GM19372 (cell line): ENCODE measurements at regions not wholly inside any gene's neighbourhood (a gene's known extent, or its start where the extent isn't known, plus 50 kb on each side); places are given as distances from the start of the nearest gene placed in this dataset.
"Not testable (repeated sequence)": the region's sequence is repeated elsewhere in the genome, so short reads cannot be mapped to it uniquely, and the experiment has no call there.

Source experiments
- ATAC-seq: cut with Tn5 transposase; IDR thresholded peaks from one replicate; pipeline ENCODE4 v1.9.1; 2021; ENCODE audit warnings: mild to moderate bottlenecking, low read depth, moderate library complexity; ENCODE audit not compliant: unreplicated experiment

DNA sequence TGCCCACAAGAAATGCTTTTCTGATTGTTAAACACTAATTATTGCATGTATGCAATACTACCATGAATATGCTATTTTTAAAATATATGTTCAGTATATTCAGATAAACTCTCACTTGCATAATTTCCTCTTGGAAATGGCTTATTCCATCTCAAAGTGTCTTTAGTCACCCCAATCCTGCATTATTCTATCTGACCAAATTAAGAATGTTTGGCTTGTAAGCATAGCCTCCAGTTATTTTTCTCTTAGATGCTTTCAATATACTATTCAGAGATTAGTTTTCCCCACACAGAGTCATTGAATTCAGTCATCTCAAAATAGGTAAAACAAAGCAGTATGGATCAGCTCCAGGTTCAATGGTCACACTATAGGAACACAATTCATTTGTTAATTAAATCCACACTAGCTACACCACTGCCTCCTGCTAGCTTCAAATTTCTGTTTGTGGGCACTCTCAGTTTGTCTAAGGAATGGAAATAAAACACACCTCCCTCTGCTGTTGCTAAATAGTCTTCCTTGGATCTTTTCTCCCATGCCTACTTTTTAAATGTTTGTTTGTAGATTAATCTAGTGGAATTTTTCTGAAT is 134.6 kb upstream of the TBCA start:
- ATAC-seq = no peak

DNA sequence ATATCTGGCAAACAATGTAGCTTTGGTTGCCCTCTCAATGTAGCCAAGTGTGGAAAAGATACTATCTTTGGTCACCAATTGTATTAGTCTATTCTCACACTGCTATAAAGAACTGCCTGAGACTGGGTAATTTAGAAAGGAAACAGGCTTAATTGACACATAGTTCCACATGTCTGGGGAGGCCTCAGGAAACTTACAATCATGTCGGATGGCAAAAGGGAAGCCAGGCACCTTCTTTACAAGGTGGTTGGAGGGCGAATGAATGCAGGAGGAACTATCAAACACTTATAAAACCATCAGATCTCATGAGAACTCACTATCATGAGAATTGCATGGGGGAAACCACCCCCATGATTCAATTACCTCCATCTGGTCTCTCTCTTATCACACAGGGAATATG is 133.1 kb upstream of the TBCA start:
- ATAC-seq = no peak

DNA sequence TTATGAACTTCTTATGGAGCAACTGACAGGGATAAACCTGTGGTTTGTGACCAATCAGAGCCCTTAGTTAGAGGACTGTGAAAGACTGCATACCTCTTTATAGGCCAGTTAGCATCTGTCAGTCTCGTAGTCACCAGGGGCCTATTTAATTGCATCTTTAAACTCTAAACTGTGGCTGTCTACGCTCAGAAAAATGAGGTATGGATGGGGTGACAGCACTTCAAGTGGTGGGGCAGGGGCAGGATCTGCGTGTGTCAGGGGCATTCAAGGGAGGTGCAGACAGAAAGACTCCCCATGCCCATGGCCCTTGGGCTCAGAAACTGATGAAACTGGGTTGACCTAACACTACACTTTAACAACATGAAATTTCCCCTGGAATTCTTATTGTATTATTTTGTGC is 132.6 kb upstream of the TBCA start:
- ATAC-seq = no peak

DNA sequence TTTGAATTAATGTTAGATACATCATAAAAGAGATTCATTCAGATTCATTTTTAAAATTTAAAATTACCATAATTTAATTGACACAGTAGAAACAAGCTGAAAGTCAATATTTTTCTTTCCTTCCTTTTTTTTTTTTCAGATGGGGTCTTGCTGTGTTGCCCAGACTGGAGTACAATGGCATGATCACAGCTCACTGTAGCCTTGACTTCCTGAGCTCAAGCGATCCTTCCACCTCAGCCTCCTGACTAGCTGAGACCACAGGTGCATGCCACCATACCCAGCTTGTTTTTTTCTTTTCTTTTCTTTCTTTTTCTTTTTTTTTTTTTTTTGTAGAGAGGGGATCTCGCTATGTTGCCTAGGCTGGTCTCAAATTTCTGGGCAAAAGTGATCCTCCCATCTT is 131.6 kb upstream of the TBCA start:
- ATAC-seq = no peak

DNA sequence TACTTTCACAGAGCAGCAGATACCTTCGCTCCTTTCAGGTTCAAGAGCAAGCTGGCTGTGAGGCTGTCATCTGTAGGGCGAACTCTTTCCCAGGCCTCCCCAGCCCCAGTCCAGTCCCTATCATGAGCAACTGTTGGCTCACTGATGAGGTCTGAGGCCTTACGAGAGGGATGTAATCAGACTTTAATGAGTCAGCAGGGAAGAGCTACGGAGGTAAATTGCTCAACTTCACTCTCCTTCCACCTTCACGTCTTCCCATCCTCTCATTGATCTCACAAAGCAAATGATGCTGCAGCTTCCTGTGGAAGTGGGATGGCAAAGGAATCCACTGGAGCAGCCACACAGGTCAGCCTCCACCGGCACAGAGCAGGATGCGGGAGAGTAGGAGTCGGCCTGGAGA is 130.7 kb upstream of the TBCA start:
- ATAC-seq = no peak

DNA sequence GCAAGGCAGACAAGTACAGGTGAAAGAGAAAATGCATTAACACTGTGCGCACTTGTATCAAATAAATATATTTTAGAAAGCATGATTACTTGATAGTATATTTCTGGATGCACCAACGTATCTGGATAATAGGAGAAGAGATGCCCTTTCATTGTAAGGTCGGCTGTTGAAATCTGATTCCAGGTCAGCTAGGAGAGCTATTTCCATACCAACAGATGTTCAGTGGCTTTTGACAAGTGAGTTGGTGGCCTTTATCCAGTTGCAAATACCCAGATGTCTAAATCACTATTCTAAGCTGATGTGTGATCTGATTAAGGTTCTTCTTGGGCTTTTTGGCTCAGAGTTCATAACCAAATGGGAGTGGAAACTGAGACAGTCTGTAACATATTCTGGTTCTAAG is 128.2 kb upstream of the TBCA start:
- no peak for ATAC-seq

DNA sequence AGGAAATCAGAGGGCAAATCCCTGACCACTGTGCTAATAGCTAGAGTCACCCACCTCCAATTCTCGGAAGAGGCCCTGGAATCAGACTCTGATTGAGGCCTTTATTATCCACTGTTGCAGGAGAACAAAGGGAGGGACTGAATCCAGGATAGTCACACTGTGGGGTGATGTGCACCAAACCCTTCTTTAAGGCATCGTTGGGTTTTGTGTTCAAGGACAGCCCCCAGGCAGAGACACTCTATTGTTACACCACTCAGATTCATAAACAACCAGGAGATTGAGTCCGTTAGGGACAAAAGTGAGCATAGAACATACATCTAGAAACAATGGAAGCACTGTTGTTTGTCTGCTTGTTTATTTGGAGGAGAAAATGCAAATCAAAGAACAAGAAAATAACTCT is 124.6 kb upstream of the TBCA start:
- ATAC-seq = no peak

DNA sequence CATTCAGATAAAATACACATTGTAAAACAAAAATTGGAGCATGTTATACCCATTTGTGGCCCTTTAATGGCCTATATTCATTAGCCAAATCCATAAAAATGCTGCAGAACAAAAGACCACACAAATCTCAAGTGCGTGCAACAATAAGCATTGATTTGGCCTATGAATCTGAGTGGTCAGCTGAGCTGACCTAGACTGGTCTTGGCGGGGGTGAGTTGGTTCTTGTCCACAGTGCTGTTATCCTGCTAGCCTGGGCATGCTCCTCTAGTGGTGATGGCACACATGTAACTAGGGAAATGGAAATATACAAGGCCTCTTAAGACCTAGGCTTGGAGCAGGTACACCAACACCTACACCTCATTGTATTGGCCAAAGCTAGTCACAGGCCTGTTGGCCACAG is 122.2 kb upstream of the TBCA start:
- no peak for ATAC-seq

DNA sequence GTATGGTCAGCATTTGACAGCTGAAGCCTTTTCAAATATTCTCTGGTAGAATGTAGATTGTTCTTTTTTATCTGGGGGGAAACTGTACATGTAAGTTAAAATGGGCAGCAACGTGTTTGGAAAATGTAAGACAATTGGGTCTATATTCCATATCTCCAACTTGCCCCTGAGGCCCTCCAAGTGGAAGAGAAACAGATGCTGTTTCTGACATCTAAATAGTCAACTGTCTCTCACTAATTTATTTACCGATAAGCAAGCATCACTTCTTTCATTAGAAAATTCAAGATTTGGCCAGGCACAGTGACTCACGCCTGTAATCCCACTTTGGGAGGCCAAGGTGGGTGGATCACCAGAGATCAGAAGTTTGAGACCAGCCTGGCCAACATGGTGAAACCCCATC is 120.2 kb upstream of the TBCA start:
- no peak for ATAC-seq

DNA sequence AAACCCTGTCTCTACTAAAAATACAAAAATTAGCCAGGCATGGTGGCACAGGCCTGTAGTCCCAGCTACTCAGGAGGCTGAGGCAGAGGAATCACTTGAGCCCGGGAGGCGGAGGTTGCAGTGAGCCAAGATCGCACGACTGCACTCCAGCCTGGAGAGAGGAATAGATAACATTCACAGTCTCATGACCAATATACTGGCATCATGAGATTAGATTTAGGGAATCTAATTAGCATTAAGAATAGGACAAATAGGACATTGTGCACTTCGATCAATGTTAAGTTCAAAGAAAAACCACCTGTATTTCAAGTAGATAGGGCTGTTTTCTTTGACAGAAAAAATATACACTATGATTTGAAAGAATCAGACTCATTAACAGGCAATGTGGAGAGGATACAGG is 118.0 kb upstream of the TBCA start:
- not testable (repeated sequence) for ATAC-seq

DNA sequence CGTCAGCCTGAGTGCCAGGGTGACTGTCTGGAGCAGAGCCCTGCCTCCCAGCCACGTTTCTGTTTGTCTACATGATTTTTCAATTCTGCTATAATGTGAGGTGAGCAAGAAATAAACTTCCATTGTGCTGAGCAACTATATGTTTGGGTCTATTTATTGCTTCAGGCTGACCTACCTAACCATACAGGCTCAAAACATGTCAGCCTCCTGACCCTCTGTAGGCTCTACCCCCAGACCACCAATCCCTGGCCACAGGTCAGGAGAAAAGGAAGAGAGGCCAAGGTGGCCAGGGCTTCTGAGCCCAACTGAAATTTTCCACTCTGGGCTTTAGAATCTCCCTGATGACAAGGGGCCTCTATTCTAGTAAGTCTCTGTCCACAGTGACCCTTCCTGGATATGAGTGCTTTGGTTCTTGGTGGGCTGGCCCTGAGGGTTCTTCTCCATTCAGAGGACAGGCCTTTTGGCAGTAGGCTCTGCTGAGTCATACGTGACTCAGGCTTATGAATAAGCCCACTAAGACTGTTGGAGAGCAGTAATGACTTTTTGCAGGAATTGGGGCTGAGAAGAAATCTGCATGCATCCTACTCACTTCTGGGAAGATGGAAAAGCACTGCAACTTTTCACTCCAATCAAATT is 117.2 kb upstream of the TBCA start:
- ATAC-seq = no peak

DNA sequence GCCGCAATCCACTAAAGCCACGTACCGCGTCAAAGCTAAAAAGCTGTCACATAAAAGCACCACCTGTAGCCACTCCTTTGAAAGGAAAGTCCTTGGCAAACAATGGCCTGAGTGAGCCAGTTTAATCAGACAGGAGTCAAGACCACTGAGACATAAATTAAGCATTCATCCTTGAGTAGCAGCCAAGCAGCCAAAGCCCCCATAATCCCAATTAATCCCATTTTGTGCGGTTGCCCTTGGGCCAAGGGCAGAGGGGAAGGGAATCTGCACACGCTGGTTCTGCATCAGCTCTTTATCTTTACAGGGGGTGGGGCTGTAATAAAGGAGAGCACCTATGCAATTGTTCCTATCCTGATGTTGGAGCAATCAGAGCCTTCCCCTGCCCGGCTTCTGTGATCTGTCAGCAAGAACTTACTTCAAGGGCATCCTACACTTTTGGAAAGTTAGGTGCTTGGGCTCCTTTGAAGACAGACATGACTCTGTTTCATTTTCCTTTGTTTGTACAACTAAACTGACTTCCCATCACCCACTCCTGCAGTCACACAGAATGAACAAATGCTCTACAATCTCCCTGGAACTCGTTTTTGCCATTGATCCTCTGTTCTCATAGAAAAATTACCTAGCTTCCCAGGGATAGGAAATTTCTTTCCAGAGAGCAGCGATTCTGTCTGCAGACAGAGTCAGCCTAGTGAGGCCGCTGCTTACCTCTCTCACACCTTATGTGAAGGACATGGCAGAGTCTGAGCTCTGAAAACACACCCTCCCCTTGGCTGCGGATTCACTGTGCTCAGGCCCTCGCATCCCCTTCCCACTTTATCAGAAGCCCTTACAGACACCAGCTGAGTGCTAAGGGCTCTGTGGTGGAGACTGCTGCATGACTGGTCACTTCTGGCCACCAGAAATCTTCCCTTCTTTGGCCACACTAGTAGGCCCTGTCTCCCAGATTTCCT is 116.2 kb upstream of the TBCA start:
- ATAC-seq = no peak

DNA sequence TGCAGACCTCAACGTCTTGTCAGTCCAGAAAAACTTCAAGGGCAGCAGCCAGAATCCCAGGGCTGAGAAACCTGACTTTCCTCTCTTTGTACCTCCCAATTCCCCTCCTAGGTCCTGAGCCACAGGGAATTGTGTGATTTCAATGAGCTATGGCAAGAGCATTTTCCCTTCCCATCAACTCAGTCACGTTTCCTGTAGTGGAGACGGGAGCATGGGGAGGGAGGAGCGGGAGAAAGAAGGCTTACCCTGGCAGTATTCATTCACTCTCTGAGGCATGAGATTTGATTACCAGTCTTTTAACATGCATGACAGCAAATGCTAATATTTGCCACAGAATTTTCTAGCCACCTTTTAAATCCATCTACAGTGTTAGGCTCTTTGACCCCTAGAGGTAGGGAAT is 109.4 kb upstream of the TBCA start:
- ATAC-seq = no peak

DNA sequence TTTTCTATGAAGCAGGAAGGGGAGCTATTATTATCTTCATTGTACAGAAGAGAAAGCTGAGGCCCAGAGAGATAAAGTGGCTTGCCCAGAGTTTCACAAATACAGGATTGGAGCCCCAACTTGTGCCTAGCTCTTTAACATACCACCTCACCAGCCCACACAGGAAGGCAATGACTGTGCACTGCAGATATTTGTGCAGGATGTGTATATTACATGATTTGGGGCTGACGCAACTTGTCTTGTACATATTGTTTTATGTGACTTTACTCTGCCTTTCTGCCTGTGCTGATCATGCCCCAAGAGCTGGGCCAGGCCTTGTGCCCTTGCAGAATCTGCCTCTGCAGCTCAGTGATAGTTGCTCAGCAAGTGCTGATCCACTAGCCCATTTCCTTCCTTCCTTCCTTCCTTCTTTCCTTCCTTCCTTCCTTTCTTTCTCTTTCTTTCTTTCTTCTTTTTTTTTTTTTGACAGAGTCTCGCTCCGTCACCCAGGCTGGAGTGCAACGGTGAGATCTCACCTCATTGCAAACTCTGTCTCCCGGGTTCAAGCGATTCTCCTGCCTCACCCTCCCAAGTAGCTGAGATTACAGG is 106.6 kb upstream of the TBCA start:
- no peak for ATAC-seq

DNA sequence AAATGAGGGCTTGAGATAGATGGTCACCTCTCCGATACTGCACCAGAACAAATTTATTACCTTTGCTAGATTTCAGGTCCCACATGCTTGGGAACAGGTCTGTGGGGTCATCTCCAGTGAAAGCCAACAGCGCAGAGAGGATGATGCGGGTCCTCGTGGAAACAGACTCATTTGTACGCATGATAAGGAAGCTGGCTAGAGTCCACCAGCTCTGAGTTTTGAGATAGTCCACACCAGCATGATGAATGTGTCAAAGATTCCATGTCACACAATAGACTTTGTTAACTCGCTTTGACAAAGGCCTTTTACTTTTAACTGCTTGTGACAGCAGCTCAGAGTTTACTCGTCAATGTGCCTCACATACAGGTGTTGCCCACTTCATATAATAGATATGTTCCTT is 105.4 kb upstream of the TBCA start:
- no peak for ATAC-seq

DNA sequence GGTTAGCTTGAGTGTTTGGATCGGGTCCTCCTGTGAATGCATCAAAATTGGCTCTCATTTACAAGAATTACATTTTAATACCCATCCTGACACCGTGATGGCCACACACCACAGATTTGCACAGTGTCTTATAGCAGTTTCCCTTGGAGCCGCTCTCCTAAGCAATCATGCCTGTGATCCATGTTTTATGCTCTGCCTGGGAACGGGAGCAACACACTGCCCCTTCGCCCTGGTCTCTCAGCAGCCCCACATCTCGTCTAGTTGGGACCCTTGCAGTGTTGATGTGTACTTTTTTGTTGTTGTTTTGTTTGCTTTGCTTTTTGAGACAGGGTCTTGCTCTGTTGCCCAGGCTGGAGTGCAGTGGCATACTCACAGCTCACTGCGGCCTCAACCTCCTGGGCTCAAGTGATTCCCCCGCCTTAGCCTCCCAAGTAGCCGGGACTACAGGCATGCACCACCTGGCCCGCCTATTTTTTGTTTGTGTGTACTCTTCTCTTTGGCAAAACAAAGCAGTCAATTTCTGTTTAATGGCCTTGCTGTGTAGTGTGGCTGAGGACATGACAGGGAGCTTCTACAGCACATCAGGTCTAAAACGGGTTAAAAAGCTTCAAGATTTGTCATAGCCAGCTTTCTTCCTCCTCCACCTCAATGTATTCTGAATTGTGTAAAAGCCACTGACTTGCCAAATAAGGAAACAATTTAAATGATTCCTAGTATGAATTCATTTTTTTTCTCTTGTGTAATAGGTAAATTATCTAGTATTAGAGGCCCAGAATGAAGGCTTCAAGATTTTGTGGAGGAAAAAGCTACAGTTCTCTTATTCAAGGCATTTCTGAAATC is 101.6 kb upstream of the TBCA start:
- ATAC-seq = no peak

DNA sequence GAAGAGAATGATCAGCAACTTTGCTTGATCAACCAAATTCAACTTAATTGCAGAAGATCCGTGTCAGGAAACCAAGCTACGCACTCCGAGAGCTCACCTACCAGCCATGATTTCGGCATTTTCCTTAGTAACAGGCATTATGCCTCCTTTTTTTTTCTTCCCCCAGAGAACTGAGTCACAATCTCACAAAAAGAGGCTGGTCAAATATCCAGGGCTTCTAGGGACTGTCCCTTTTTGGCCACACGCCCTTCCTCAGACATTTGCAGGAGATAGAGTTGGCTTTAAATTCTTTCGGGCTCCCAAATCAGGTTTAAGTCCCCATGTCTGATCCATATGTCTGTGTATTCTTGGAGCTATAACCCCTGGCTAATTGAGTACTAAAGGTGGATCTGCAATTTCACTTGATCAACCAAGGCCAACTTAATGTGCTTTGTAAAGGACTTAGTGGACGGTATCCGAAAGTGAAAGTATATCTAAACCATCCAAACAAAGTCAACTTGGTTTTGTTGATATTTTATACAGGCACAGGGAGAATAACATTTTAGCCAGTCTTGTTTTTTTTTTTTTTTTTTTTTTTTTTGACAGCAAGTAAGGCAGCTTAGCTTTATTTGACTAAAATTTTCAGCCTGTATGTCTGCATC is 100.8 kb upstream of the TBCA start:
- no peak for ATAC-seq

DNA sequence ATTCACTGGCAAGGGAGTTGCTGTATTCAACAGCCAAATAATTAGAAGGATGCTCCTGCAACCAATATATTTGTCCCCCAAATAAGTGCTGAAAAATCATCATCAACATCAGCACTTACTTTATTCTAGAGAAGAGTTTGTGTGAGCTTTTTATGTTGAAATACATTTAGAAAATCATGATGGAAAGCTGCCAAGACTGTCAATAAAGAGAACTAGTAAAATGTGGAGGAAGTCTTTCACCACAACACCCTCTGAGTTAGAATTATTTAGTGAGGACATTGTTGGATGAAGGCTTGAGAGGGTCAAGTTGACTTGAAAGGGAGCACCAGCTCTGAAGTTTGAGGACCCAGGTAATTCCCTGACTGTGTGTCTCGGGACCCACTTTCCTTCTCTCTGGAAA is 100.2 kb upstream of the TBCA start:
- no peak for ATAC-seq

DNA sequence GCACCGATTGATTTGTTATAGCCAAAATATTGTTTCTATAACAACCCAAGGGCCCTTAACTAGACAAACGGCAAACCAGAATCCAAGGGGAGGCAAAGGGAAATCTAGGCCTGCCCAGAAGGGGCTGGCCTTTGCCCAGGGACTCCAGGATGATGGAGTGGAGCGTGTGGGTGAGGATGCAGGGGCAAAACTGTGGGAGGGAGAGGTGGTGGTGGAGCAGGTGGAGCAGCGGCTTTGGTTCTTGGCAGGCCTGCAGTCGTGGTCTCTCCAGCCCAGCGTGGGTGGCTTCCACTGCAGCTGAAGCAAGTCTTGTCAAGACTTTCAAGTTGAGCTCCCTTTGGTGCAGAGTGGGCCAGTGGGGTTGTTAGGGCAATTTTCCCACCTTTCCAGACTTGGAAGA is 98.6 kb upstream of the TBCA start:
- no peak for ATAC-seq

DNA sequence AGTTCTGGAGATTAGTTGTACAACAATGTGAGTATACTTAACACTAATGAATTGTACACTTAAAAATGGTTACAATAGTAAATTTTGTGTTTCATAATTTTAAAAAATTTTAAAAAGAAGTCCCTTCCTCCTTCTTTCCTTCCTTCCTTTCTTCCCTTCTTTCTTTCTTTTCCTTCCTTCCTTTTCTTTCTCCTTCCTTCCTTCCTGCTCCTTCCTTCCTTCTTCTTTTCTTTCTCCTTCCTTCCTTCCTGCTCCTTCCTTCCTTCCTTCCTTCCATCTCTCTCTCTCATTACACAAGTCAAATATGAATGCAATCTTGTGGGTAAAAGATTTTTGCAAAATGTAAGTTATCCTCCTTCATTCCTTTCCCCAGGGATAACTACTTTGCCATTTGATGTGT is 97.1 kb upstream of the TBCA start:
- no peak for ATAC-seq
